Midbrain (tissue), 1 donor: ENCODE measurements at regions not wholly inside any gene's neighbourhood (a gene's known extent, or its start where the extent isn't known, plus 50 kb on each side); places are given as distances from the start of the nearest gene placed in this dataset.
"Not testable (repeated sequence)": the region's sequence is repeated elsewhere in the genome, so short reads cannot be mapped to it uniquely, and the experiment has no call there.

Experiments used
- DNase-seq: peaks from one replicate; lab custom pipeline; 2025; lab: John Stamatoyannopoulos, UW

- no peak for DNase-seq
Observed at GRCh38 chr4:18767921-18768320, 746.4 kb upstream of the LCORL start.

- DNase-seq, result no peak
Observed at GRCh38 chr4:18756671-18757070, 735.1 kb upstream of the LCORL start.

GRCh38 chr4:18754180-18754579, 732.6 kb upstream of the LCORL start:
- DNase-seq, result no peak

- DNase-seq, result no peak
Observed at GRCh38 chr4:18751083-18751482, 729.5 kb upstream of the LCORL start.

GRCh38 chr4:18749391-18749790, 727.8 kb upstream of the LCORL start:
- DNase-seq, result no peak

- no peak for DNase-seq
Observed at GRCh38 chr4:18736551-18736950, 715.0 kb upstream of the LCORL start.

GRCh38 chr4:18735740-18736268, 714.2 kb upstream of the LCORL start:
- DNase-seq, result no peak

- no peak for DNase-seq
Observed at GRCh38 chr4:18734405-18734804, 712.9 kb upstream of the LCORL start.

GRCh38 chr4:18733961-18734360, 712.4 kb upstream of the LCORL start:
- no peak for DNase-seq

- DNase-seq, result no peak
Observed at GRCh38 chr4:18722748-18723191, 701.2 kb upstream of the LCORL start.

- DNase-seq, result no peak
Observed at GRCh38 chr4:18698119-18698883, 676.7 kb upstream of the LCORL start.

- no peak for DNase-seq
Observed at GRCh38 chr4:18695733-18696527, 674.4 kb upstream of the LCORL start.

GRCh38 chr4:18691431-18692200, 670.1 kb upstream of the LCORL start:
- no peak for DNase-seq

GRCh38 chr4:18690291-18690955, 668.9 kb upstream of the LCORL start:
- DNase-seq, result no peak

- peak; percentile 80 for DNase-seq
Observed at GRCh38 chr4:18689308-18690115, 668.0 kb upstream of the LCORL start.

GRCh38 chr4:18688351-18688750, 666.8 kb upstream of the LCORL start:
- DNase-seq, result not testable (repeated sequence)

GRCh38 chr4:18686338-18687037, 664.9 kb upstream of the LCORL start:
- DNase-seq, result no peak

- DNase-seq, result no peak
Observed at GRCh38 chr4:18684932-18685331, 663.4 kb upstream of the LCORL start.

- no peak for DNase-seq
Observed at GRCh38 chr4:18676526-18676915, 655.0 kb upstream of the LCORL start.
